MM.1S (cell line): ENCODE measurements at regions not wholly inside any gene's neighbourhood (a gene's known extent, or its start where the extent isn't known, plus 50 kb on each side); places are given as distances from the start of the nearest gene placed in this dataset.
"Not testable (repeated sequence)": the region's sequence is repeated elsewhere in the genome, so short reads cannot be mapped to it uniquely, and the experiment has no call there.

Source experiments
- DNase-seq: peaks from one replicate; pipeline ENCODE4 v3.0.0-alpha.2; 2015
- H2AFZ ChIP-seq: fragments of 300-600 bp; sonication (generic); 2 replicates; pipeline ENCODE4 v1.6.0; 2016; ENCODE audit warnings: antibody characterized with exemption, low read length
- H3F3A ChIP-seq: fragments of 300-600 bp; sonication (generic); 2 replicates; pipeline ENCODE4 v1.6.1; 2016; ENCODE audit warnings: mild to moderate bottlenecking, antibody characterized with exemption, low read length, moderate library complexity, mixed read lengths; ENCODE audit not compliant: insufficient read depth
- H3K27ac ChIP-seq: fragments of 300-600 bp; sonication (generic); 2 replicates; pipeline ENCODE4 v1.5.1; 2016; ENCODE audit warnings: mild to moderate bottlenecking, low read length
- H3K27me3 ChIP-seq: fragments of 300-600 bp; sonication (generic); replicated peaks from 2 replicates; pipeline ENCODE4 v1.6.0; 2016; ENCODE audit warnings: low read length; ENCODE audit not compliant: insufficient read depth
- H3K36me3 ChIP-seq: fragments of 300-600 bp; sonication (generic); replicated peaks from 2 replicates; pipeline ENCODE4 v1.6.1; 2016; ENCODE audit warnings: mild to moderate bottlenecking, low read length, mixed read lengths; ENCODE audit not compliant: insufficient read depth
- H3K4me1 ChIP-seq: fragments of 300-600 bp; sonication (generic); 2 replicates; pipeline ENCODE4 v1.6.1; 2016; ENCODE audit warnings: low read length, mixed read lengths
- H3K4me2 ChIP-seq: fragments of 300-600 bp; sonication (generic); 2 replicates; pipeline ENCODE4 v1.6.0; 2016; ENCODE audit warnings: low read depth, low read length
- H3K4me3 ChIP-seq: fragments of 300-600 bp; sonication (generic); 2 replicates; pipeline ENCODE4 v1.5.1; 2016; ENCODE audit warnings: low read length, mixed read lengths
- H3K79me2 ChIP-seq: fragments of 300-600 bp; sonication (generic); 2 replicates; pipeline ENCODE4 v1.6.1; 2016; ENCODE audit warnings: mixed run types, low read length, mixed read lengths
- H3K9ac ChIP-seq: fragments of 300-600 bp; sonication (generic); 2 replicates; pipeline ENCODE4 v1.6.1; 2016; ENCODE audit warnings: low read length, mixed read lengths
- H3K9me2 ChIP-seq: fragments of 300-600 bp; sonication (generic); replicated peaks from 2 replicates; pipeline ENCODE4 v1.6.1; 2016; ENCODE audit warnings: mild to moderate bottlenecking, low read length, mixed read lengths; ENCODE audit not compliant: insufficient read depth
- H3K9me3 ChIP-seq: fragments of 300-600 bp; sonication (generic); replicated peaks from 2 replicates; pipeline ENCODE4 v1.6.1; 2016; ENCODE audit warnings: mild to moderate bottlenecking, low read length, mixed read lengths; ENCODE audit not compliant: insufficient read depth
- H4K20me1 ChIP-seq: fragments of 300-600 bp; sonication (generic); 2 replicates; pipeline ENCODE4 v1.6.1; 2016; ENCODE audit warnings: mild to moderate bottlenecking, low read length, moderate library complexity, mixed read lengths; ENCODE audit not compliant: insufficient read depth
- EZH2 ChIP-seq: fragments of 300-600 bp; sonication (generic); optimal IDR thresholded peaks from 2 replicates; pipeline ENCODE3; 2017; ENCODE audit warnings: low read depth, mild to moderate bottlenecking, antibody characterized with exemption, low read length, mixed read lengths
- EZH2phosphoT487 ChIP-seq: fragments of 300-600 bp; sonication (generic); IDR thresholded peaks from 2 replicates; pipeline ENCODE4 v1.6.1; 2018; ENCODE audit warnings: antibody characterized with exemption, low read length
- TF ChIP-seq, protein P1 (sequence below): fragments of 300-600 bp; sonication (generic); IDR thresholded peaks from 2 replicates; pipeline ENCODE4 v1.5.1; 2016; ENCODE audit warnings: antibody characterized with exemption, low read length, mixed read lengths

- no peak for DNase-seq
- H3F3A ChIP-seq = no peaks in the 10 kb centered on the region
- H4K20me1 ChIP-seq = no peaks in the 10 kb centered on the region
- no peak overlapping the region for H2AFZ ChIP-seq
- H3K4me3 ChIP-seq = no peak overlapping the region
- no peaks in the 10 kb centered on the region for H3K9me3 ChIP-seq
- H3K27me3 ChIP-seq = no peaks in the 10 kb centered on the region
- H3K36me3 ChIP-seq = no peaks in the 10 kb centered on the region
- no peak overlapping the region for H3K9ac ChIP-seq
- H3K9me2 ChIP-seq = no peaks in the 10 kb centered on the region
- H3K4me2 ChIP-seq = no peak overlapping the region
- TF ChIP-seq, protein P1, sequence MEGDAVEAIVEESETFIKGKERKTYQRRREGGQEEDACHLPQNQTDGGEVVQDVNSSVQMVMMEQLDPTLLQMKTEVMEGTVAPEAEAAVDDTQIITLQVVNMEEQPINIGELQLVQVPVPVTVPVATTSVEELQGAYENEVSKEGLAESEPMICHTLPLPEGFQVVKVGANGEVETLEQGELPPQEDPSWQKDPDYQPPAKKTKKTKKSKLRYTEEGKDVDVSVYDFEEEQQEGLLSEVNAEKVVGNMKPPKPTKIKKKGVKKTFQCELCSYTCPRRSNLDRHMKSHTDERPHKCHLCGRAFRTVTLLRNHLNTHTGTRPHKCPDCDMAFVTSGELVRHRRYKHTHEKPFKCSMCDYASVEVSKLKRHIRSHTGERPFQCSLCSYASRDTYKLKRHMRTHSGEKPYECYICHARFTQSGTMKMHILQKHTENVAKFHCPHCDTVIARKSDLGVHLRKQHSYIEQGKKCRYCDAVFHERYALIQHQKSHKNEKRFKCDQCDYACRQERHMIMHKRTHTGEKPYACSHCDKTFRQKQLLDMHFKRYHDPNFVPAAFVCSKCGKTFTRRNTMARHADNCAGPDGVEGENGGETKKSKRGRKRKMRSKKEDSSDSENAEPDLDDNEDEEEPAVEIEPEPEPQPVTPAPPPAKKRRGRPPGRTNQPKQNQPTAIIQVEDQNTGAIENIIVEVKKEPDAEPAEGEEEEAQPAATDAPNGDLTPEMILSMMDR = no peak
- TF ChIP-seq EZH2 (no peak), EZH2phosphoT487 (no peak)
- H3K27ac ChIP-seq = no peak overlapping the region
- H3K4me1 ChIP-seq = no peaks in the 10 kb centered on the region
- H3K79me2 ChIP-seq = no peaks in the 10 kb centered on the region
Measured at GRCh38 chr13:103884101-103884723, 818.0 kb upstream of the SLC10A2 start.

- H3K4me2 ChIP-seq = no peak overlapping the region
- no peak overlapping the region for H3K9ac ChIP-seq
- H3K79me2 ChIP-seq = no peaks in the 10 kb centered on the region
- H3K27me3 ChIP-seq = no peaks in the 10 kb centered on the region
- no peak overlapping the region for H2AFZ ChIP-seq
- H3K4me3 ChIP-seq = no peak overlapping the region
- no peaks in the 10 kb centered on the region for H3K36me3 ChIP-seq
- DNase-seq = no peak
- H3K9me3 ChIP-seq = no peaks in the 10 kb centered on the region
- no peaks in the 10 kb centered on the region for H3K4me1 ChIP-seq
- TF ChIP-seq EZH2phosphoT487 (no peak), EZH2 (no peak)
- TF ChIP-seq, protein P1 = no peak
- no peak overlapping the region for H3K27ac ChIP-seq
- H4K20me1 ChIP-seq = no peaks in the 10 kb centered on the region
- H3F3A ChIP-seq = no peaks in the 10 kb centered on the region
- H3K9me2 ChIP-seq = no peaks in the 10 kb centered on the region
Measured at GRCh38 chr13:103883698-103884097, 817.5 kb upstream of the SLC10A2 start.

- no peak overlapping the region for H3K4me2 ChIP-seq
- no peak overlapping the region for H3K4me3 ChIP-seq
- H3K9me3 ChIP-seq = no peaks in the 10 kb centered on the region
Measured at GRCh38 chr13:103883164-103883563, 816.9 kb upstream of the SLC10A2 start.

GRCh38 chr13:103880146-103880545, 813.9 kb upstream of the SLC10A2 start:
- H4K20me1 ChIP-seq, H3K4me1 ChIP-seq, H3K4me3 ChIP-seq, H2AFZ ChIP-seq, H3F3A ChIP-seq, H3K9me2 ChIP-seq, H3K9me3 ChIP-seq, H3K27ac ChIP-seq, DNase-seq, H3K79me2 ChIP-seq, H3K4me2 ChIP-seq, H3K27me3 ChIP-seq, H3K36me3 ChIP-seq, H3K9ac ChIP-seq: not testable (repeated sequence)

More at GRCh38 chr13:103883164-103883563, 816.9 kb upstream of the SLC10A2 start:
- Histone ChIP-seq H3K4me1 (no peaks in the 10 kb centered on the region), H3K36me3 (no peaks in the 10 kb centered on the region), H3K27me3 (no peaks in the 10 kb centered on the region), H4K20me1 (no peaks in the 10 kb centered on the region), H3K9me2 (no peaks in the 10 kb centered on the region), H3K79me2 (no peaks in the 10 kb centered on the region), H2AFZ (no peak overlapping the region), H3K9ac (no peak overlapping the region), H3F3A (no peaks in the 10 kb centered on the region), H3K27ac (no peak overlapping the region)
- no peak for DNase-seq
- TF ChIP-seq EZH2phosphoT487 (no peak), EZH2 (no peak)
- TF ChIP-seq, protein P1 = no peak
